ENCODE measurements at regions not wholly inside any gene's neighbourhood (a gene's known extent, or its start where the extent isn't known, plus 50 kb on each side); places are given as distances from the start of the nearest gene placed in this dataset.

DNA sequence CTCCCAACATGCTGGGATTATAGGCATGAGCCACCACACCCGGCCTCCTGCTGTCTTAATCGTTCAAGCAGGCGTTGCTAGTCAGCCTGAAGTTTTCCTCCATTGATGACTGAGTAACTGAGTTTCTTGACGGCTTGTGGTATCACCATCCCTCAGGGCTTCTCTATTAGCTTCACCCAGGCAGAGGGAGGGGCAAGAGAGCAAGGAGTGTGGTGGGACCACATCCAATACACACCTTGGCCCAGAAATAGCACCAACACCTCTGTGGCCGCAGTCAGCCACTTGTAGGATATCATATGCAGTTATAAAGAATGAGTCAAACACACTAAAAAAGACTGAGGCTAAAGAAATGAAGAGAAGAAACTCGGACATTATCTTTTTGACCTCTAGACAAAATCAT is 1009.4 kb upstream of the CELF4 start:
- POLR2A ChIA-PET (ENCODE audit: low non-redundant PET) = no interaction called here
- DNase-seq (ENCODE audit: low spot score) = no peak
- no peak overlapping the region for H3K27ac ChIP-seq
- CTCF ChIA-PET = no interaction called here
- no peak for TF ChIP-seq CTCF (conservative IDR thresholded peaks at IDR 0.05; ENCODE audit: low read depth)

- no peak for DNase-seq (ENCODE audit: low spot score)
- H3K27ac ChIP-seq = no peak overlapping the region
- no peak for TF ChIP-seq CTCF (conservative IDR thresholded peaks at IDR 0.05; ENCODE audit: low read depth)
- POLR2A ChIA-PET (ENCODE audit: low non-redundant PET) = no interaction called here
- CTCF ChIA-PET = interaction anchor here (0.6 kb wide), 1 partner anchor 639 kb away, joined by 5 read pairs; no protein-coding TSS in a partner anchor
Measured at GRCh38 chr18:38572554-38573111, 1007.0 kb upstream of the CELF4 start.

DNA sequence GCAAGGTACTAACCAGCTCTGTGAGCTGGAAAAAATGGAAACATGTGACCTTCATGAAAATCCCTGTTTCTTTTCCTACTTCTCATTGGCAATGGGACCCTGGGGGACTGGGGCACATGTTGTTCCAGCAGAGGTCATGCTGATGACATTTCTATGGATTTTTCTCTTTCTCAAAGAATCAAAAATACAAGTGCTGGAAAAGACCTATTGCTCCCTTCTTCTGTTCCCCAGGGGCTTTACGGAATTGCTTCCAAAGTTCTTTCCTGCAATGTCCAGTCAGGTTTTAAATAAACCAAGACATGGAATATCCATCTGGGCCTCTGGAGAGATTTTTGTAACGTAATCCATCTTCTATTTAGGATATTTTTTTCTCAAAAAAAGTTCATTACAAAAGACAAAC is 1006.1 kb upstream of the CELF4 start:
- ChIA-PET POLR2A (ENCODE audit: low non-redundant PET) (no interaction called here), CTCF (interaction anchor here (0.5 kb wide), 1 partner anchor 49 kb away, joined by 4 read pairs; no protein-coding TSS in a partner anchor)
- TF ChIP-seq CTCF (conservative IDR thresholded peaks at IDR 0.05; ENCODE audit: low read depth) = no peak
- DNase-seq (ENCODE audit: low spot score) = no peak
- no peak overlapping the region for H3K27ac ChIP-seq

DNA sequence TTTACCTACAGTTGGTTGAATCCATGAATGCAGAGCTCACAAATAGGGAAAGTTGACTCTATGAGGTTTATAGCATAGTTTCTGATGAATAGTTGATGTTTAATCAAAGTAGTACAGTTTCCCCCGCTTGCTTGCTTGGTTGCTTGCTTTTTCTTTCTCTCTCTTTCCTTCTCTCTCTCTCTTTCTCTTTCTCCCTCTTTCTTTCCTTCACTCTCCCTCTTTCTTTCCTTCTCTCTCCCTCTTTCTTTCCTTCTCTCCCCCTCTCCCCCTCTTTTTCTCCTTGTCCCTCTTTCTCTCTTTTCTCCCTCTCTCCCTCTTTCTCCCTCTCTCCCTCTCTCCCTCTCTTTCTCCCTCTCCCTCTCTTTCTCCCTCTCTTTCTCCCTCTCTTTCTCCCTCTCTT is 999.9 kb upstream of the CELF4 start:
- CTCF ChIA-PET = no interaction called here
- no peak for DNase-seq (ENCODE audit: low spot score)
- POLR2A ChIA-PET (ENCODE audit: low non-redundant PET) = no interaction called here
- no peak for TF ChIP-seq CTCF (conservative IDR thresholded peaks at IDR 0.05; ENCODE audit: low read depth)
- no peak overlapping the region for H3K27ac ChIP-seq

- TF ChIP-seq CTCF (conservative IDR thresholded peaks at IDR 0.05; ENCODE audit: low read depth) = no peak
- POLR2A ChIA-PET (ENCODE audit: low non-redundant PET) = no interaction called here
- CTCF ChIA-PET = no interaction called here
- no peak overlapping the region for H3K27ac ChIP-seq
- DNase-seq (ENCODE audit: low spot score) = no peak
Measured at GRCh38 chr18:38563396-38563980, 997.9 kb upstream of the CELF4 start.

DNA sequence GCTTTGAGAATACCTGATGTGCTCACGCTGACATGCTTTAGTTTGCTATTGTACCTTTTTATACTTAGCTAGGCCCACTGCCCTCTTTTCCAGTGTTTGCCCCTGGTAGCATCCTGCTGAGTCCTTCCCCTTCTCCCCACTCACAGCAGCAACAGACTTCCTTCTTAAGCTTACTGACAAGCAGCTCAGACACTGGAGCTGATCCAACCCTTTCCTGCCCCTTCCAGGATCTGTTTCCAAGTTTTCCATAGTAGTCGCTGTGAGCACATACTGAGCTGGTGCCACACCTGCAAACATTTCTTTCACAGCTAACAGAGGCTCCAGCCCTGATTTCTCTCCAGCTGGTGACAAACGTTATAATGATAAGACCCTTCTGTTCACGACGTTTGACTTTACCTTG is 991.4 kb upstream of the CELF4 start:
- no peak for DNase-seq (ENCODE audit: low spot score)
- POLR2A ChIA-PET (ENCODE audit: low non-redundant PET) = no interaction called here
- TF ChIP-seq CTCF (conservative IDR thresholded peaks at IDR 0.05; ENCODE audit: low read depth) = no peak
- CTCF ChIA-PET = no interaction called here
- H3K27ac ChIP-seq = no peak overlapping the region

All from RWPE1 (cell line).